HepG2 (cell line): ENCODE measurements at regions not wholly inside any gene's neighbourhood (a gene's known extent, or its start where the extent isn't known, plus 50 kb on each side); places are given as distances from the start of the nearest gene placed in this dataset.

Source experiments
- ATAC-seq: fragments of 200-7000 bp; cut with Tn5 transposase; 3 replicates; pipeline ENCODE4 v1.9.1; 2020; ENCODE audit warnings: mild to moderate bottlenecking, moderate library complexity
- BruUV-seq: library from RNA; stranded (reverse); fragments of 400-500 nt; replicated peaks from 2 replicates; lab custom pipeline; 2021; lab: Mats Ljungman, UMichigan
- CTCF ChIA-PET: fragments of 300-600 bp; formaldehyde crosslinking; extraction: SDS; loops from one replicate; lab custom pipeline; 2021; ENCODE audit warnings: low total read pairs, inconsistent platforms, low intra/inter-chr PET ratio; lab: Yijun Ruan, JAX
- POLR2A ChIA-PET: fragments of 350-600 bp; sonication (Branson Sonifier 250); formaldehyde crosslinking; loops from one replicate; lab custom pipeline; 2020; ENCODE audit warnings: antibody characterized with exemption, inconsistent platforms; lab: Yijun Ruan, JAX
- DNase-seq: peaks from one replicate; pipeline ENCODE4 v3.0.0-alpha.2; 2015; ENCODE audit warnings: low spot score
- FAIRE-seq: peaks from 3 replicates; lab custom pipeline; 2011; peaks lifted over from hg19 to GRCh38; lab: Jason Lieb, UNC
- H2AFZ ChIP-seq: one replicate; pipeline ENCODE4 v1.6.1; 2011; ENCODE audit warnings: low read length, inconsistent platforms
- H3K27ac ChIP-seq: fragments of 300-600 bp; 3 replicates; pipeline ENCODE4 v1.8.0; 2011; ENCODE audit warnings: mixed run types, mild to moderate bottlenecking, mixed read lengths, low read length, inconsistent platforms; ENCODE audit not compliant: insufficient read depth; ENCODE audit errors: extremely low read length
- H3K27me3 ChIP-seq, 2 experiments: fragments of 200-600 bp in 1 of 2; 2 replicates in 1 of 2; 3 replicates in 1 of 2; pipeline versions ENCODE4 v1.6.0 to v1.8.0; 2011; ENCODE audit warnings: low read length in 2 of 2, mild to moderate bottlenecking in 2 of 2, moderate library complexity in 2 of 2, inconsistent platforms in 1 of 2; ENCODE audit not compliant: insufficient read depth in 2 of 2, control insufficient read depth in 1 of 2
- H3K36me3 ChIP-seq, 2 experiments: fragments of 200-600 bp in 1 of 2; replicated peaks in 1 of 2; 2 replicates in 1 of 2; 3 replicates in 1 of 2; pipeline versions ENCODE4 v1.5.1 to v1.8.0; 2011; ENCODE audit warnings: low read length in 2 of 2, inconsistent platforms in 1 of 2; ENCODE audit not compliant: insufficient read depth in 2 of 2, control insufficient read depth in 1 of 2
- H3K4me1 ChIP-seq: 2 replicates; pipeline ENCODE4 v1.5.1; 2012; ENCODE audit warnings: low read length, inconsistent platforms; ENCODE audit not compliant: insufficient read depth
- H3K4me2 ChIP-seq: 2 replicates; pipeline ENCODE4 v1.6.0; 2011; ENCODE audit warnings: low read depth, low read length, inconsistent platforms
- H3K4me3 ChIP-seq, 3 experiments: fragments of 200-600 bp in 1 of 3; sonication (generic), shearing (Covaris generic) in 1 of 3; replicated peaks in 1 of 3; 2 replicates each; pipeline ENCODE4 v1.5.1; 2011 to 2016; ENCODE audit warnings: low read length in 3 of 3, inconsistent platforms in 2 of 3, low read depth in 2 of 3, mild to moderate bottlenecking in 2 of 3, control low read depth in 1 of 3, mixed read lengths in 1 of 3; ENCODE audit not compliant: insufficient read depth in 1 of 3
- H3K79me2 ChIP-seq: one replicate; pipeline ENCODE4 v1.6.1; 2011; ENCODE audit warnings: low read length, inconsistent platforms; ENCODE audit not compliant: insufficient read depth
- H3K9ac ChIP-seq: 2 replicates; pipeline ENCODE4 v1.6.0; 2011; ENCODE audit warnings: mild to moderate bottlenecking, low read depth, low read length, inconsistent platforms; ENCODE audit not compliant: insufficient read depth
- H3K9me3 ChIP-seq: 2 replicates; pipeline ENCODE4 v1.5.1; 2012; ENCODE audit warnings: mild to moderate bottlenecking, low read length
- H4K20me1 ChIP-seq: 2 replicates; pipeline ENCODE4 v1.6.0; 2011; ENCODE audit warnings: inconsistent platforms, mild to moderate bottlenecking, low read length, moderate library complexity; ENCODE audit not compliant: insufficient read depth
- ATF7 ChIP-seq, 2 experiments: fragments of 450-650 bp in 1 of 2; sonication (generic) in 1 of 2; formaldehyde crosslinking in 1 of 2; IDR thresholded peaks; 2 replicates each; pipeline versions ENCODE4 v1.4.0 to v1.6.1; 2016 to 2020; ENCODE audit warnings: antibody characterized with exemption in 1 of 2, mild to moderate bottlenecking in 1 of 2, missing genetic modification reagents in 1 of 2
- CREB1 ChIP-seq, 2 experiments: fragments of 450-650 bp in 1 of 2; IDR thresholded peaks; 2 replicates each; pipeline ENCODE4 v1.6.1; 2016 to 2017; ENCODE audit warnings: control low read depth in 1 of 2, mild to moderate bottlenecking in 1 of 2, missing compliant biosample characterization in 1 of 2, missing genetic modification characterization in 1 of 2
- SRSF1 ChIP-seq: fragments of 200-400 bp; formaldehyde crosslinking; optimal IDR thresholded peaks from 2 replicates; pipeline ENCODE3; 2017; ENCODE audit warnings: mild to moderate bottlenecking, low read depth, low read length, moderate library complexity
- ZNF607 ChIP-seq: sonication (generic); formaldehyde crosslinking; IDR thresholded peaks from 2 replicates; pipeline ENCODE4 v1.5.1; 2020; ENCODE audit warnings: missing genetic modification reagents, mild to moderate bottlenecking, borderline replicate concordance
- WGBS: methylation state at CpG from one replicate; pipeline ENCODE4 v1.1.6; 2017; ENCODE audit warnings: low lambda C conversion rate; 5-methylcytosine and 5-hydroxymethylcytosine counted together
- in situ Hi-C: cut with HindIII; loops from 2 replicates; pipeline ENCODE4 v1.10.0; 2017; ENCODE audit warnings: low pct_unique_long_range_greater_than_20kb; ENCODE audit not compliant: extremely low pct_ligation_motif_present
- intact Hi-C: fragments of 100-400 bp; cut with micrococcal nuclease; formaldehyde crosslinking; loops from one replicate; pipeline ENCODE4 v1.10.0; 2022; ENCODE audit not compliant: unreplicated experiment
- TF ChIP-seq, protein P1 (sequence below): sonication (generic); formaldehyde crosslinking; IDR thresholded peaks from 2 replicates; pipeline ENCODE4 v1.4.0; 2020; ENCODE audit warnings: missing genetic modification reagents; ENCODE audit errors: not compliant biosample characterization
- TF ChIP-seq, protein P2 (sequence below): sonication (generic); formaldehyde crosslinking; IDR thresholded peaks from 2 replicates; pipeline ENCODE4 v1.4.0; 2020; ENCODE audit warnings: missing genetic modification reagents

DNA sequence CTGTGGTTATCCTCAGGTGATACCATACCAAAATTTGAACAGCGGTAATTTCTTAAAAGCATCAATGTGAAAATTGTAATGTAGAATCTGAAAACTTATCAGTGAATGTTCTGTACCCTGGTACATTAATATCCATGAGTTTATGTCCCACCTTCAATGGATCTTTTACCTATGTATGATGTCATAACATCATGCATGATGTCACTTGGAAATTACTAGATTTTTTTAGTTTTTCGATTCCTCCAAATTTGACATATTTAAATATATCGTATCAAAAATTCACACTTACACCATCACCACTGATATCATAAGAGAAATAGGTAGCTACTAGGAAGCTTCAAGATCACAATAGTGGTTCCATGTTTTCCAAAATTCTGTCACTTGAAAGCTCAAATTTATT is 95.0 kb upstream of the AKR1E2 start:
- Histone ChIP-seq H3K4me3 (no peak overlapping the region), H3K4me2 (no peak overlapping the region), H3K36me3 (no peaks in the 10 kb centered on the region), H3K27me3 (no peaks in the 10 kb centered on the region; a peak in 1 of 5 replicates), H4K20me1 (no peaks in the 10 kb centered on the region; the same call in 1 of the 2 replicates), H3K9me3 (no peaks in the 10 kb centered on the region), H3K4me1 (peaks cover 14% of the 10 kb centered on the region), H2AFZ (no peak overlapping the region), H3K27ac (no peak overlapping the region), H3K9ac (no peak overlapping the region), H3K79me2 (no peaks in the 10 kb centered on the region)
- FAIRE-seq (no peak), ATAC-seq (no peak), DNase-seq (no peak)
- ChIA-PET POLR2A (no interaction called here), CTCF (no interaction called here)
- TF ChIP-seq ATF7 (IDR thresholded peaks at IDR 0.05) = peak; percentile 88
- TF ChIP-seq ATF7 (CRISPR knock-in tag; IDR thresholded peaks at IDR 0.05) = no peak
- peak; percentile 79 for TF ChIP-seq CREB1 (IDR thresholded peaks at IDR 0.05)
- TF ChIP-seq CREB1 (CRISPR knock-in tag; IDR thresholded peaks at IDR 0.05) = no peak
- TF ChIP-seq, protein P1, sequence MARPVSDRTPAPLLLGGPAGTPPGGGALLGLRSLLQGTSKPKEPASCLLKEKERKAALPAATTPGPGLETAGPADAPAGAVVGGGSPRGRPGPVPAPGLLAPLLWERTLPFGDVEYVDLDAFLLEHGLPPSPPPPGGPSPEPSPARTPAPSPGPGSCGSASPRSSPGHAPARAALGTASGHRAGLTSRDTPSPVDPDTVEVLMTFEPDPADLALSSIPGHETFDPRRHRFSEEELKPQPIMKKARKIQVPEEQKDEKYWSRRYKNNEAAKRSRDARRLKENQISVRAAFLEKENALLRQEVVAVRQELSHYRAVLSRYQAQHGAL = no peak
- no peak for TF ChIP-seq SRSF1
- TF ChIP-seq, protein P2, sequence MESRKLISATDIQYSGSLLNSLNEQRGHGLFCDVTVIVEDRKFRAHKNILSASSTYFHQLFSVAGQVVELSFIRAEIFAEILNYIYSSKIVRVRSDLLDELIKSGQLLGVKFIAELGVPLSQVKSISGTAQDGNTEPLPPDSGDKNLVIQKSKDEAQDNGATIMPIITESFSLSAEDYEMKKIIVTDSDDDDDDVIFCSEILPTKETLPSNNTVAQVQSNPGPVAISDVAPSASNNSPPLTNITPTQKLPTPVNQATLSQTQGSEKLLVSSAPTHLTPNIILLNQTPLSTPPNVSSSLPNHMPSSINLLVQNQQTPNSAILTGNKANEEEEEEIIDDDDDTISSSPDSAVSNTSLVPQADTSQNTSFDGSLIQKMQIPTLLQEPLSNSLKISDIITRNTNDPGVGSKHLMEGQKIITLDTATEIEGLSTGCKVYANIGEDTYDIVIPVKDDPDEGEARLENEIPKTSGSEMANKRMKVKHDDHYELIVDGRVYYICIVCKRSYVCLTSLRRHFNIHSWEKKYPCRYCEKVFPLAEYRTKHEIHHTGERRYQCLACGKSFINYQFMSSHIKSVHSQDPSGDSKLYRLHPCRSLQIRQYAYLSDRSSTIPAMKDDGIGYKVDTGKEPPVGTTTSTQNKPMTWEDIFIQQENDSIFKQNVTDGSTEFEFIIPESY = no peak
- no peak for TF ChIP-seq ZNF607 (CRISPR knock-in tag)
- no TSS peak for BruUV-seq
- intact Hi-C loops (no loop called here), in situ Hi-C loops (no loop called here)
- WGBS = 83% methylated on average over 3 of the region's 3 CpGs
